ENCODE measurements at regions not wholly inside any gene's neighbourhood (a gene's known extent, or its start where the extent isn't known, plus 50 kb on each side); places are given as distances from the start of the nearest gene placed in this dataset.

DNA sequence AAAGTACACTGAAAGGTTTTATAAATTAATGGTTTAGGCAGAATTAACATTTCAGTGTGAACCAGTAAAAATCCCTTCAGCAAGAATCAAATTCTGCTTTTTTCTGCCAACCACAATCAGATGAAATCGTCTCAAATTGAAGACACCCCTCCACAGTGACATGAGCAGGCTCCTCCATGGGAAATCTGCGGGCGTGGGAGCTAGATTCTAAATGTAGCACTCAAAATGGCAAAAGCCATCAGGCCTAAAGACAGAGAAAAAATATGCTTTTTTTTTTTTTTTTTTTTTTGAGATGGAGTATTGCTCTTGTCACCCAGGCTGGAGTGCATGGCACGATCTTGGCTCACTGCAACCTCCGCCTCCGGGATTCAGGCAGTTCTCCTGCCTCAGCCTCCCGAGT is 55.8 kb upstream of the MRPS9 start:
- H3K27me3 ChIP-seq (replicated peaks in 1 of 4; ENCODE audit: control extremely low read depth in 1 of 4, control insufficient read depth in 3 of 4, insufficient read depth in 4 of 4, low read length in 3 of 4), result no peaks in the 10 kb centered on the region
- no peaks in the 10 kb centered on the region for H3K36me3 ChIP-seq (replicated peaks in 1 of 2; ENCODE audit: control extremely low read depth in 1 of 2, control insufficient read depth in 1 of 2, extremely low read depth in 1 of 2, insufficient read depth in 2 of 2, low read length in 1 of 2)
- H3K27me3 Mint-ChIP-seq, result peaks cover 11% of the 10 kb centered on the region
- no peak overlapping the region for H3K27ac Mint-ChIP-seq
- ChIA-PET POLR2A (no interaction called here), CTCF (interaction anchor here (0.6 kb wide), 1 partner anchor 309 kb away, joined by 3 read pairs; no protein-coding TSS in a partner anchor)
- H3K9me3 ChIP-seq (ENCODE audit: control extremely low read depth in 1 of 3, control insufficient read depth in 2 of 3, insufficient read depth in 1 of 3, low read length in 2 of 3), result peaks cover 0 to 7% (median 3%) of the 10 kb centered on the region in 3 donors
- peaks cover 9 to 10% of the 10 kb centered on the region in 2 donors for H3K4me1 ChIP-seq (ENCODE audit: control insufficient read depth in 2 of 2, insufficient read depth in 2 of 2, low read length in 2 of 2)
- 88% methylated on average over 5 of the region's 7 CpGs for WGBS (ENCODE audit: insufficient coverage)
- H3K9ac ChIP-seq (ENCODE audit: low read length), result no peak overlapping the region
- no peak overlapping the region for H3K4me2 ChIP-seq (replicated peaks; ENCODE audit: low read depth, low read length, poor library complexity, severe bottlenecking)
- no peak overlapping the region for H3K4me3 ChIP-seq (ENCODE audit: control extremely low read depth in 1 of 5, extremely low read depth in 1 of 5, insufficient read depth in 1 of 5, low read depth in 2 of 5, low read length in 4 of 5)
- H3K9me3 Mint-ChIP-seq (ENCODE audit: insufficient read depth), result no peaks in the 10 kb centered on the region
- peaks cover 11% of the 10 kb centered on the region for H3K4me1 Mint-ChIP-seq
- H4K20me1 ChIP-seq (ENCODE audit: control insufficient read depth, insufficient read depth, low read length, poor library complexity, severe bottlenecking), result no peaks in the 10 kb centered on the region
- ATAC-seq (ENCODE audit: low read depth) (no peak), DNase-seq (no peak)
- no peak overlapping the region for H3K4me3 Mint-ChIP-seq
- intact Hi-C loops (cut with micrococcal nuclease), result no loop called here
- TF ChIP-seq, protein P1, sequence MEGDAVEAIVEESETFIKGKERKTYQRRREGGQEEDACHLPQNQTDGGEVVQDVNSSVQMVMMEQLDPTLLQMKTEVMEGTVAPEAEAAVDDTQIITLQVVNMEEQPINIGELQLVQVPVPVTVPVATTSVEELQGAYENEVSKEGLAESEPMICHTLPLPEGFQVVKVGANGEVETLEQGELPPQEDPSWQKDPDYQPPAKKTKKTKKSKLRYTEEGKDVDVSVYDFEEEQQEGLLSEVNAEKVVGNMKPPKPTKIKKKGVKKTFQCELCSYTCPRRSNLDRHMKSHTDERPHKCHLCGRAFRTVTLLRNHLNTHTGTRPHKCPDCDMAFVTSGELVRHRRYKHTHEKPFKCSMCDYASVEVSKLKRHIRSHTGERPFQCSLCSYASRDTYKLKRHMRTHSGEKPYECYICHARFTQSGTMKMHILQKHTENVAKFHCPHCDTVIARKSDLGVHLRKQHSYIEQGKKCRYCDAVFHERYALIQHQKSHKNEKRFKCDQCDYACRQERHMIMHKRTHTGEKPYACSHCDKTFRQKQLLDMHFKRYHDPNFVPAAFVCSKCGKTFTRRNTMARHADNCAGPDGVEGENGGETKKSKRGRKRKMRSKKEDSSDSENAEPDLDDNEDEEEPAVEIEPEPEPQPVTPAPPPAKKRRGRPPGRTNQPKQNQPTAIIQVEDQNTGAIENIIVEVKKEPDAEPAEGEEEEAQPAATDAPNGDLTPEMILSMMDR (IDR thresholded peaks at IDR 0.05), result no peak
- TF ChIP-seq EZH2 (IDR thresholded peaks at IDR 0.05; ENCODE audit: borderline replicate concordance, insufficient read depth, low read depth, low read length, poor library complexity, severe bottlenecking), result no peak
- no peak overlapping the region for H2AFZ ChIP-seq (ENCODE audit: insufficient read depth, low read depth, low read length, poor library complexity, severe bottlenecking)
- no peak overlapping the region for H3K27ac ChIP-seq (ENCODE audit: low read length in 2 of 2)
- H3K79me2 ChIP-seq (ENCODE audit: control insufficient read depth, insufficient read depth, low read length), result no peaks in the 10 kb centered on the region
